ENCODE measurements at regions not wholly inside any gene's neighbourhood (a gene's known extent, or its start where the extent isn't known, plus 50 kb on each side); places are given as distances from the start of the nearest gene placed in this dataset.
A peak's percentile ranks its signal among the peaks of the same experiment; 100 is the strongest.

GRCh38 chr15:91514147-91514546 is 339.4 kb upstream of the SLCO3A1 start:
- no peak overlapping the region for H3K4me3 ChIP-seq
- no peak overlapping the region for H3K27ac ChIP-seq
- no peaks in the 10 kb centered on the region for H3K36me3 ChIP-seq
- DNase-seq = no peak
- TF ChIP-seq CTCF (IDR thresholded peaks at IDR 0.05) = no peak
- intact Hi-C loops (cut with DNase I) = no loop called here
- H3K9me3 ChIP-seq = no peaks in the 10 kb centered on the region
- H3K9ac ChIP-seq (ENCODE audit: low read depth in 2 of 2, low read length in 2 of 2) = no peak overlapping the region
- H3K27me3 ChIP-seq = no peaks in the 10 kb centered on the region
- H3K4me1 ChIP-seq = no peaks in the 10 kb centered on the region

GRCh38 chr15:91515188-91515754 is 338.2 kb upstream of the SLCO3A1 start:
- Histone ChIP-seq H3K27me3 (no peaks in the 10 kb centered on the region), H3K27ac (no peak overlapping the region), H3K4me1 (no peaks in the 10 kb centered on the region), H3K9ac (ENCODE audit: low read depth in 2 of 2, low read length in 2 of 2) (no peak overlapping the region), H3K4me3 (no peak overlapping the region), H3K36me3 (no peaks in the 10 kb centered on the region), H3K9me3 (no peaks in the 10 kb centered on the region)
- TF ChIP-seq CTCF (IDR thresholded peaks at IDR 0.05) = no peak
- peak; percentile 29 for DNase-seq
- intact Hi-C loops (cut with DNase I) = no loop called here

GRCh38 chr15:91516866-91517265 is 336.6 kb upstream of the SLCO3A1 start:
- no peak for TF ChIP-seq CTCF (IDR thresholded peaks at IDR 0.05)
- intact Hi-C loops (cut with DNase I) = no loop called here
- Histone ChIP-seq H3K9ac (ENCODE audit: low read depth in 2 of 2, low read length in 2 of 2) (no peak overlapping the region), H3K4me3 (no peak overlapping the region), H3K27me3 (no peaks in the 10 kb centered on the region), H3K4me1 (no peaks in the 10 kb centered on the region), H3K36me3 (no peaks in the 10 kb centered on the region), H3K9me3 (no peaks in the 10 kb centered on the region), H3K27ac (no peak overlapping the region)
- DNase-seq = no peak

- no peaks in the 10 kb centered on the region for H3K4me1 ChIP-seq
- no peak overlapping the region for H3K9ac ChIP-seq (ENCODE audit: low read depth in 2 of 2, low read length in 2 of 2)
- TF ChIP-seq CTCF (IDR thresholded peaks at IDR 0.05) = no peak
- H3K27ac ChIP-seq = no peak overlapping the region
- intact Hi-C loops (cut with DNase I) = no loop called here
- H3K4me3 ChIP-seq = no peak overlapping the region
- no peaks in the 10 kb centered on the region for H3K9me3 ChIP-seq
- no peak for DNase-seq
- H3K36me3 ChIP-seq = no peaks in the 10 kb centered on the region
- no peaks in the 10 kb centered on the region for H3K27me3 ChIP-seq
Observed at GRCh38 chr15:91517491-91518200, 335.9 kb upstream of the SLCO3A1 start.

GRCh38 chr15:91520850-91521249 is 332.7 kb upstream of the SLCO3A1 start:
- no peaks in the 10 kb centered on the region for H3K9me3 ChIP-seq
- no peaks in the 10 kb centered on the region for H3K4me1 ChIP-seq
- no peaks in the 10 kb centered on the region for H3K27me3 ChIP-seq
- no peak overlapping the region for H3K27ac ChIP-seq
- no peak overlapping the region for H3K4me3 ChIP-seq
- no peak for DNase-seq
- intact Hi-C loops (cut with DNase I) = loop anchor here (10.0 kb wide), 1 partner anchor 216 kb away; no protein-coding TSS in a partner anchor
- H3K36me3 ChIP-seq = no peaks in the 10 kb centered on the region
- TF ChIP-seq CTCF (IDR thresholded peaks at IDR 0.05) = no peak
- no peak overlapping the region for H3K9ac ChIP-seq (ENCODE audit: low read depth in 2 of 2, low read length in 2 of 2)
